ENCODE measurements at regions not wholly inside any gene's neighbourhood (a gene's known extent, or its start where the extent isn't known, plus 50 kb on each side); places are given as distances from the start of the nearest gene placed in this dataset.

DNA sequence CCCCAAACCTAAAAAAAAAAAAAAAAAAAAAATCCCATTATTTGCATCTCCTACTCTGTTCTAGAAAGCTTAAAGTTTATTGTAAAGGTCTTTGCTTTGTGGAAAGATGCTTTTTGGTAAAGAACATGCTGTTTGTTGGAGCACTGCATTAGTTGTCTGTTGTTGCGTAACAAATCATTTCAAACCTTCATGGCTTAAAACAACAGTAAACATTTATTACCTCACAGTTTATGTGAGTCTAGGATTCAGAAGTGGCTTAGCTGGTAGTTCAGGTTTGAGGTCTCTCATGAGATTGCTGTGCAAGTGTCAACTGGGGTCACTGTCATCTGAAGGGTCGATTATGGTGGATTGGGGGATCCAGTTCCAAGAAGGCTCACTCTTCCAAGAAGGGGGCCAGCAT lies 155.2 kb upstream of the ZFP64 start:
- no peaks in the 10 kb centered on the region for H3K27me3 ChIP-seq (ENCODE audit: control insufficient read depth in 2 of 2, insufficient read depth in 2 of 2, low read length in 2 of 2)
- no peaks in the 10 kb centered on the region for H3K79me2 ChIP-seq (ENCODE audit: insufficient read depth, low read length)
- TF ChIP-seq, protein P1, sequence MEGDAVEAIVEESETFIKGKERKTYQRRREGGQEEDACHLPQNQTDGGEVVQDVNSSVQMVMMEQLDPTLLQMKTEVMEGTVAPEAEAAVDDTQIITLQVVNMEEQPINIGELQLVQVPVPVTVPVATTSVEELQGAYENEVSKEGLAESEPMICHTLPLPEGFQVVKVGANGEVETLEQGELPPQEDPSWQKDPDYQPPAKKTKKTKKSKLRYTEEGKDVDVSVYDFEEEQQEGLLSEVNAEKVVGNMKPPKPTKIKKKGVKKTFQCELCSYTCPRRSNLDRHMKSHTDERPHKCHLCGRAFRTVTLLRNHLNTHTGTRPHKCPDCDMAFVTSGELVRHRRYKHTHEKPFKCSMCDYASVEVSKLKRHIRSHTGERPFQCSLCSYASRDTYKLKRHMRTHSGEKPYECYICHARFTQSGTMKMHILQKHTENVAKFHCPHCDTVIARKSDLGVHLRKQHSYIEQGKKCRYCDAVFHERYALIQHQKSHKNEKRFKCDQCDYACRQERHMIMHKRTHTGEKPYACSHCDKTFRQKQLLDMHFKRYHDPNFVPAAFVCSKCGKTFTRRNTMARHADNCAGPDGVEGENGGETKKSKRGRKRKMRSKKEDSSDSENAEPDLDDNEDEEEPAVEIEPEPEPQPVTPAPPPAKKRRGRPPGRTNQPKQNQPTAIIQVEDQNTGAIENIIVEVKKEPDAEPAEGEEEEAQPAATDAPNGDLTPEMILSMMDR (IDR thresholded peaks at IDR 0.05): no peak
- no peak overlapping the region for H2AFZ ChIP-seq (ENCODE audit: insufficient read depth, low read depth, low read length, poor library complexity, severe bottlenecking)
- no peak for DNase-seq
- Mint-ChIP-seq H3K4me3 (no peak overlapping the region), H3K27me3 (ENCODE audit: low read depth in 3 of 3) (peaks cover 0 to 3% (median 0%) of the 10 kb centered on the region in 3 donors), H3K4me1 (no peaks in the 10 kb centered on the region), H3K27ac (no peak overlapping the region), H3K9me3 (peaks cover 0 to 2% (median 0%) of the 10 kb centered on the region in 7 donors), H3K36me3 (no peaks in the 10 kb centered on the region)
- H3K27ac ChIP-seq (ENCODE audit: low read depth in 1 of 2, low read length in 2 of 2): no peak overlapping the region
- WGBS (ENCODE audit: insufficient coverage): 82% methylated on average over 1 of the region's 2 CpGs
- no peaks in the 10 kb centered on the region for H3K36me3 ChIP-seq (replicated peaks in 1 of 2; ENCODE audit: control insufficient read depth in 1 of 2, insufficient read depth in 2 of 2, low read length in 2 of 2)
- H3K4me1 ChIP-seq (ENCODE audit: control insufficient read depth in 1 of 2, insufficient read depth in 2 of 2, low read length in 2 of 2): no peaks in the 10 kb centered on the region
- no peaks in the 10 kb centered on the region for H3K9me3 ChIP-seq (replicated peaks in 1 of 2; ENCODE audit: control insufficient read depth in 1 of 2, insufficient read depth in 1 of 2, low read length in 2 of 2)
- intact Hi-C loops (cut with micrococcal nuclease): no loop called here
- H4K20me1 ChIP-seq (ENCODE audit: insufficient read depth, low read length): no peaks in the 10 kb centered on the region
- H3K4me3 ChIP-seq (replicated peaks in 1 of 3; ENCODE audit: low read depth in 2 of 3, low read length in 3 of 3): no peak overlapping the region
- H3K4me2 ChIP-seq (replicated peaks; ENCODE audit: extremely low read depth, low read length, poor library complexity, severe bottlenecking): no peak overlapping the region
- H3K9ac ChIP-seq (ENCODE audit: insufficient read depth, low read length, poor library complexity, severe bottlenecking): no peak overlapping the region

DNA sequence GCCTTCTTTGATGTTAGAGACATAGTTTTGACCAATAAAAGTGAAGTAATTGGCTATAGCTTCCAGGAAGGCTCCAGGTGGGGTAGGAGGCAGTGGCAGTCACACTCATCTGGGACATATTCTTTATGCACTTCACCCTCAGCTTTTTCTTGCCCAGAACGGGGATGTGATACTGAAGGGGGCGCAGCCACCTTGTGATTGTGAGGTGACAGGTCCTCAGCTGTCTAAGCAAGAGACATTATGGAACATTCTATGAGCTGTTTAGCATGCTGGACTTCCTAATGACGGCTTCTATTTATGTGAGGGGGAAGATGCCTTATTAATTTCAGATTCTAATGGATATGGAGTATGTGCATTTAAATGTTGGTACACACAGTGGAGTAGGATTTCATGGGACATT lies 151.3 kb upstream of the ZFP64 start:
- DNase-seq: no peak
- Mint-ChIP-seq H3K27me3 (ENCODE audit: low read depth in 3 of 3) (peaks cover 0 to 3% (median 0%) of the 10 kb centered on the region in 3 donors), H3K9me3 (peaks cover 0 to 4% (median 0%) of the 10 kb centered on the region in 7 donors), H3K4me1 (no peaks in the 10 kb centered on the region), H3K36me3 (no peaks in the 10 kb centered on the region), H3K4me3 (no peak overlapping the region), H3K27ac (no peak overlapping the region)
- Histone ChIP-seq H3K9me3 (replicated peaks in 1 of 2; ENCODE audit: control insufficient read depth in 1 of 2, insufficient read depth in 1 of 2, low read length in 2 of 2) (no peaks in the 10 kb centered on the region), H3K79me2 (ENCODE audit: insufficient read depth, low read length) (no peaks in the 10 kb centered on the region), H3K9ac (ENCODE audit: insufficient read depth, low read length, poor library complexity, severe bottlenecking) (no peak overlapping the region), H2AFZ (ENCODE audit: insufficient read depth, low read depth, low read length, poor library complexity, severe bottlenecking) (no peak overlapping the region), H3K36me3 (replicated peaks in 1 of 2; ENCODE audit: control insufficient read depth in 1 of 2, insufficient read depth in 2 of 2, low read length in 2 of 2) (no peaks in the 10 kb centered on the region), H3K4me2 (replicated peaks; ENCODE audit: extremely low read depth, low read length, poor library complexity, severe bottlenecking) (no peak overlapping the region), H3K4me1 (ENCODE audit: control insufficient read depth in 1 of 2, insufficient read depth in 2 of 2, low read length in 2 of 2) (no peaks in the 10 kb centered on the region), H3K27ac (ENCODE audit: low read depth in 1 of 2, low read length in 2 of 2) (no peak overlapping the region), H3K27me3 (ENCODE audit: control insufficient read depth in 2 of 2, insufficient read depth in 2 of 2, low read length in 2 of 2) (no peaks in the 10 kb centered on the region), H4K20me1 (ENCODE audit: insufficient read depth, low read length) (no peaks in the 10 kb centered on the region), H3K4me3 (replicated peaks in 1 of 3; ENCODE audit: low read depth in 2 of 3, low read length in 3 of 3) (no peak overlapping the region)
- 100% methylated on average over 1 of the region's 3 CpGs for WGBS (ENCODE audit: insufficient coverage)
- TF ChIP-seq, protein P1 (IDR thresholded peaks at IDR 0.05): no peak
- intact Hi-C loops (cut with micrococcal nuclease): no loop called here

All from CD14-positive monocyte (primary cell).